GM12878 (cell line): ENCODE measurements at regions not wholly inside any gene's neighbourhood (a gene's known extent, or its start where the extent isn't known, plus 50 kb on each side); places are given as distances from the start of the nearest gene placed in this dataset.

Experiments used
- ATAC-seq: fragments of 200-7000 bp; cut with Tn5 transposase; 3 replicates; pipeline ENCODE4 v1.9.1; 2020; ENCODE audit warnings: mild to moderate bottlenecking, moderate library complexity
- BruUV-seq: library from RNA; stranded (reverse); fragments of 400-500 nt; replicated peaks from 2 replicates; lab custom pipeline; 2021; lab: Mats Ljungman, UMichigan
- CTCF ChIA-PET: fragments of 300-600 bp; sonication (Branson Sonifier 250); formaldehyde crosslinking; extraction: SDS; loops from one replicate; lab custom pipeline; 2021; ENCODE audit warnings: inconsistent platforms; lab: Yijun Ruan, JAX
- POLR2A ChIA-PET: fragments of 350-600 bp; formaldehyde crosslinking; extraction: SDS; loops from one replicate; lab custom pipeline; 2021; ENCODE audit warnings: inconsistent platforms; lab: Charles Lee
- RAD21 ChIA-PET: fragments of 300-600 bp; sonication (Branson Sonifier 250); formaldehyde crosslinking; loops from one replicate; lab custom pipeline; 2023; ENCODE audit warnings: antibody characterized with exemption; ENCODE audit not compliant: unreplicated experiment; lab: Charles Lee
- SMC1A ChIA-PET: fragments of 300-600 bp; sonication (Branson Sonifier 250); formaldehyde crosslinking; loops from one replicate; lab custom pipeline; 2023; ENCODE audit not compliant: unreplicated experiment, uncharacterized antibody; lab: Charles Lee
- DNase-seq: peaks from one replicate; pipeline ENCODE4 v3.0.0-alpha.2; 2011; ENCODE audit warnings: low read depth, low spot score
- FAIRE-seq: peaks from 3 replicates; lab custom pipeline; 2011; peaks lifted over from hg19 to GRCh38; lab: Jason Lieb, UNC
- H2AFZ ChIP-seq: 2 replicates; pipeline ENCODE4 v1.6.0; 2011; ENCODE audit warnings: low read depth, low read length, control low read depth; ENCODE audit not compliant: control insufficient read depth
- H3K27ac ChIP-seq: 2 replicates; pipeline ENCODE4 v1.5.1; 2011; ENCODE audit warnings: control low read depth; ENCODE audit not compliant: control insufficient read depth, insufficient read depth
- H3K27me3 ChIP-seq, 2 experiments: replicated peaks in 1 of 2; 2 replicates each; pipeline versions ENCODE4 v1.6.0 to v1.6.1; 2011; ENCODE audit warnings: low read length in 1 of 2; ENCODE audit not compliant: control insufficient read depth in 2 of 2, insufficient read depth in 2 of 2
- H3K36me3 ChIP-seq, 2 experiments: 2 replicates each; pipeline ENCODE4 v1.5.1; 2011; ENCODE audit warnings: low read length in 1 of 2; ENCODE audit not compliant: control insufficient read depth in 2 of 2, insufficient read depth in 2 of 2
- H3K4me1 ChIP-seq: 2 replicates; pipeline ENCODE4 v1.6.1; 2011; ENCODE audit warnings: mild to moderate bottlenecking, low read length, moderate library complexity, mixed read lengths; ENCODE audit not compliant: control insufficient read depth, insufficient read depth
- H3K4me2 ChIP-seq: 2 replicates; pipeline ENCODE4 v1.6.0; 2011; ENCODE audit warnings: control low read depth; ENCODE audit not compliant: control insufficient read depth, insufficient read depth
- H3K4me3 ChIP-seq: fragments of 200-600 bp; sonication (generic); 2 replicates; pipeline ENCODE4 v1.5.1; 2016
- H3K79me2 ChIP-seq: 2 replicates; pipeline ENCODE4 v1.6.0; 2011; ENCODE audit warnings: low read length; ENCODE audit not compliant: control insufficient read depth, insufficient read depth
- H3K9ac ChIP-seq: 2 replicates; pipeline ENCODE4 v1.8.0; 2011; ENCODE audit warnings: low read length, control low read depth, mixed read lengths; ENCODE audit not compliant: control insufficient read depth, insufficient read depth
- H3K9me3 ChIP-seq: replicated peaks from 3 replicates; pipeline ENCODE4 v1.5.1; 2011; ENCODE audit warnings: mild to moderate bottlenecking, low read length; ENCODE audit not compliant: control insufficient read depth, insufficient read depth
- H4K20me1 ChIP-seq: 2 replicates; pipeline ENCODE4 v1.6.0; 2011; ENCODE audit not compliant: control insufficient read depth, insufficient read depth
- ATF3 ChIP-seq: IDR thresholded peaks from 2 replicates; pipeline ENCODE4 v1.6.1; 2011; ENCODE audit warnings: low read depth, mild to moderate bottlenecking, low read length, moderate library complexity, borderline replicate concordance; ENCODE audit errors: extremely low read depth
- BCLAF1 ChIP-seq: fragments of 450-650 bp; IDR thresholded peaks from 2 replicates; pipeline ENCODE4 v1.6.1; 2017; ENCODE audit warnings: antibody characterized with exemption, mild to moderate bottlenecking, moderate library complexity
- BMI1 ChIP-seq: fragments of 450-650 bp; IDR thresholded peaks from 2 replicates; pipeline ENCODE4 v1.6.1; 2016; ENCODE audit warnings: mild to moderate bottlenecking, moderate library complexity, borderline replicate concordance
- CHD4 ChIP-seq: fragments of 200-600 bp; sonication (generic); IDR thresholded peaks from 2 replicates; pipeline ENCODE4 v1.6.1; 2016; ENCODE audit warnings: mild to moderate bottlenecking
- CTCF ChIP-seq, 3 experiments: IDR thresholded peaks in 2 of 3; conservative IDR thresholded peaks in 1 of 3; 2 replicates each; pipeline ENCODE4 v1.5.1; 2011; ENCODE audit warnings: low read depth in 3 of 3, low read length in 3 of 3, mild to moderate bottlenecking in 3 of 3, control low read depth in 2 of 3, moderate library complexity in 2 of 3, inconsistent platforms in 1 of 3, mixed read lengths in 1 of 3; ENCODE audit not compliant: control insufficient read depth in 2 of 3, insufficient read depth in 1 of 3; ENCODE audit errors: extremely low read depth in 1 of 3
- DPF2 ChIP-seq: fragments of 450-650 bp; IDR thresholded peaks from 2 replicates; pipeline ENCODE4 v1.6.1; 2017; ENCODE audit warnings: mild to moderate bottlenecking
- ELK1 ChIP-seq: IDR thresholded peaks from 2 replicates; pipeline ENCODE4 v1.6.1; 2012; ENCODE audit warnings: low read depth, low read length, improper control_type of control experiment
- IRF4 ChIP-seq: IDR thresholded peaks from 2 replicates; pipeline ENCODE4 v1.6.1; 2011; ENCODE audit warnings: low read depth, low read length
- MEF2A ChIP-seq: IDR thresholded peaks from 2 replicates; pipeline ENCODE4 v1.6.1; 2011; ENCODE audit warnings: low read depth, mild to moderate bottlenecking, low read length, moderate library complexity; ENCODE audit not compliant: insufficient read depth
- MXI1 ChIP-seq: fragments of 150-350 bp; IDR thresholded peaks from 2 replicates; pipeline ENCODE4 v1.6.1; 2011; ENCODE audit warnings: low read depth, mild to moderate bottlenecking, inconsistent platforms, low read length, improper control_type of control experiment
- PAX5 ChIP-seq: IDR thresholded peaks from 2 replicates; pipeline ENCODE4 v1.6.1; 2011; ENCODE audit warnings: low read depth, low read length, borderline replicate concordance
- POLR2AphosphoS2 ChIP-seq: IDR thresholded peaks from 2 replicates; pipeline ENCODE4 v1.6.1; 2011; ENCODE audit warnings: low read depth, mild to moderate bottlenecking, low read length, improper control_type of control experiment, moderate library complexity
- POLR2AphosphoS5 ChIP-seq: IDR thresholded peaks from 2 replicates; pipeline ENCODE4 v1.6.1; 2011; ENCODE audit warnings: mild to moderate bottlenecking, low read length, inconsistent platforms
- RBBP5 ChIP-seq: fragments of 200-600 bp; sonication (generic); conservative IDR thresholded peaks from 2 replicates; pipeline ENCODE4 v1.6.1; 2016
- ZNF217 ChIP-seq: fragments of 450-650 bp; IDR thresholded peaks from 2 replicates; pipeline ENCODE4 v1.6.1; 2017; ENCODE audit warnings: antibody characterized with exemption, mild to moderate bottlenecking
- WGBS: methylation state at CpG from one replicate; pipeline ENCODE4 v1.1.6; 2016; ENCODE audit warnings: low lambda C conversion rate; ENCODE audit not compliant: insufficient replicate concordance, insufficient coverage; ENCODE audit errors: missing lambda C conversion rate; 5-methylcytosine and 5-hydroxymethylcytosine counted together
- in situ Hi-C: fragments of 300-500 bp; cut with MboI; formaldehyde crosslinking; loops from 9 replicates; pipeline ENCODE4 v1.14.3; 2018; ENCODE audit warnings: mixed read lengths
- intact Hi-C: fragments of 100-400 bp; cut with micrococcal nuclease; formaldehyde crosslinking; loops from one replicate; pipeline ENCODE4 v1.14.2; 2022; ENCODE audit not compliant: unreplicated experiment

DNA sequence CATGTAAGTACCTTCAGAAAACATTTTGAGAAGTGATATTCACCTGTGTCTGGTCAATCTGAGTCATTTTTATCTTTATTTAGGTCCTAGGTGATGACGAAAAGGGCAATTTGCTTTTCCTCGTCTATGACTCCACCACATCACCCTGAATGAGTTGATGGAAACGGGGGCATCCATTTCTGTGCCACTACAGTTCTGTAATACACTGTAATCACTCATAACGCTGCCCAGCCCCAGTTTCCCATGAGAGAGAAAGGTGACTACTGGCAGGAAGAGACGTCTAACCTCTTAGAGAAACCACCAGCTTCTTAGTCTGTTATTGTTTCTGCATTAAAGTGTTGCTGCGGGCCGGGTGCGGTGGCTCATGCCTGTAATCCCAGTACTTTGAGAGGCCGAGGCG is 205.3 kb upstream of the MKLN1 start (continued):
- TF ChIP-seq DPF2, result no peak

- ATAC-seq (peak; percentile 92), DNase-seq (peak; percentile 92), FAIRE-seq (peak; percentile 100)
- Histone ChIP-seq H3K27me3 (no peaks in the 10 kb centered on the region), H3K4me3 (0 out of 2 replicates have a peak overlapping the region, but pooled peaks have one; percentile 17), H3K9me3 (peaks cover 3% of the 10 kb centered on the region; the same call in 2 of the 3 replicates), H3K36me3 (no peaks in the 10 kb centered on the region), H3K27ac (peak overlapping the region; percentile 77), H3K4me1 (peaks cover 24% of the 10 kb centered on the region), H3K79me2 (no peaks in the 10 kb centered on the region), H2AFZ (no peak overlapping the region; the same call in 1 of the 2 replicates), H3K4me2 (peak overlapping the region; percentile 69), H4K20me1 (no peaks in the 10 kb centered on the region), H3K9ac (no peak overlapping the region)
- BruUV-seq, result no TSS peak
- ChIA-PET SMC1A (interaction anchor here (0.8 to 6.2 kb wide), 35 partner anchors 10 to 389 kb away, joined by 3 to 152 read pairs (median 4); no protein-coding TSS in a partner anchor), RAD21 (interaction anchor here (0.8 to 5.1 kb wide), 21 partner anchors 13 to 211 kb away, joined by 3 to 136 read pairs (median 4); partner anchors contain the start of gene MKLN1), POLR2A (interaction anchor here (0.5 to 6.2 kb wide), 8 partner anchors 9 to 134 kb away, joined by 3 to 110 read pairs (median 4); no protein-coding TSS in a partner anchor), CTCF (interaction anchor here (0.6 to 5.4 kb wide), 10 partner anchors 12 to 201 kb away, joined by 3 to 51 read pairs (median 4); no protein-coding TSS in a partner anchor)
- in situ Hi-C loops, result no loop called here
- WGBS, result 2% methylated on average over 4 of the region's 4 CpGs
- intact Hi-C loops, result loop anchor here (1.0 to 5.0 kb wide), 3 partner anchors 16 to 203 kb away; partner anchors contain the start of gene MKLN1
- TF ChIP-seq POLR2AphosphoS2, result no peak
- TF ChIP-seq MEF2A, result peak; percentile 94
- TF ChIP-seq MXI1, result peak; percentile 60
- TF ChIP-seq ATF3, result no peak
- no peak for TF ChIP-seq ELK1
- TF ChIP-seq ZNF217, result peak; percentile 81
- peak; percentile 77 for TF ChIP-seq IRF4
- TF ChIP-seq POLR2AphosphoS5, result peak; percentile 77
- no peak for TF ChIP-seq BMI1
- TF ChIP-seq PAX5, result peak; percentile 91; the same call in 1 of the 2 replicates
- TF ChIP-seq CTCF (IDR thresholded peaks at IDR 0.05 in 2 of 3, conservative IDR thresholded peaks at IDR 0.05 in 1 of 3; ENCODE audit: control insufficient read depth in 2 of 3, extremely low read depth in 1 of 3, insufficient read depth in 1 of 3, low read depth in 3 of 3, low read length in 3 of 3), result no peak
- TF ChIP-seq RBBP5, result no peak
- TF ChIP-seq BCLAF1, result no peak
- no peak for TF ChIP-seq CHD4
These were observed 203.6 kb upstream of the MKLN1 start for GRCh38 chr7:131124001-131124629.
